Lower lobe of right lung (tissue), 2 donors: ENCODE measurements at regions not wholly inside any gene's neighbourhood (a gene's known extent, or its start where the extent isn't known, plus 50 kb on each side); places are given as distances from the start of the nearest gene placed in this dataset.
A peak's percentile ranks its signal among the peaks of the same experiment; 100 is the strongest.

Experiments used
- ATAC-seq, 2 donors: fragments of 200-7000 bp; cut with Tn5 transposase; one replicate each; pipeline ENCODE4 v1.9.1; 2020 to 2022; ENCODE audit warnings: mild to moderate bottlenecking in 2 of 2, moderate library complexity in 2 of 2
- DNase-seq: peaks from one replicate; pipeline ENCODE4 v3.0.0-alpha.2; 2020
- H3K27ac ChIP-seq: fragments of 200-600 bp; one replicate; pipeline ENCODE4 v1.8.0; 2022
- H3K27me3 ChIP-seq: fragments of 200-600 bp; one replicate; pipeline ENCODE4 v1.8.0; 2022; ENCODE audit warnings: low read depth
- H3K36me3 ChIP-seq: fragments of 200-600 bp; one replicate; pipeline ENCODE4 v1.8.0; 2022; ENCODE audit warnings: mild to moderate bottlenecking
- H3K4me1 ChIP-seq: fragments of 200-600 bp; one replicate; pipeline ENCODE4 v1.8.0; 2022
- H3K4me3 ChIP-seq: fragments of 200-600 bp; one replicate; pipeline ENCODE4 v1.8.0; 2022; ENCODE audit warnings: mild to moderate bottlenecking
- H3K9me3 ChIP-seq: fragments of 200-600 bp; one replicate; pipeline ENCODE4 v1.8.0; 2022
- CTCF ChIP-seq: fragments of 200-600 bp; IDR thresholded peaks from one replicate; pipeline ENCODE4 v1.8.0; 2022; ENCODE audit warnings: antibody characterized with exemption, mild to moderate bottlenecking
- intact Hi-C: fragments of 100-400 bp; cut with DNase I; formaldehyde crosslinking; loops from one replicate; pipeline ENCODE4 v1.11.0; 2022
- donor health status: DM: no; HTN: yes; CAD: no; lungs with severe emphysema.

DNA sequence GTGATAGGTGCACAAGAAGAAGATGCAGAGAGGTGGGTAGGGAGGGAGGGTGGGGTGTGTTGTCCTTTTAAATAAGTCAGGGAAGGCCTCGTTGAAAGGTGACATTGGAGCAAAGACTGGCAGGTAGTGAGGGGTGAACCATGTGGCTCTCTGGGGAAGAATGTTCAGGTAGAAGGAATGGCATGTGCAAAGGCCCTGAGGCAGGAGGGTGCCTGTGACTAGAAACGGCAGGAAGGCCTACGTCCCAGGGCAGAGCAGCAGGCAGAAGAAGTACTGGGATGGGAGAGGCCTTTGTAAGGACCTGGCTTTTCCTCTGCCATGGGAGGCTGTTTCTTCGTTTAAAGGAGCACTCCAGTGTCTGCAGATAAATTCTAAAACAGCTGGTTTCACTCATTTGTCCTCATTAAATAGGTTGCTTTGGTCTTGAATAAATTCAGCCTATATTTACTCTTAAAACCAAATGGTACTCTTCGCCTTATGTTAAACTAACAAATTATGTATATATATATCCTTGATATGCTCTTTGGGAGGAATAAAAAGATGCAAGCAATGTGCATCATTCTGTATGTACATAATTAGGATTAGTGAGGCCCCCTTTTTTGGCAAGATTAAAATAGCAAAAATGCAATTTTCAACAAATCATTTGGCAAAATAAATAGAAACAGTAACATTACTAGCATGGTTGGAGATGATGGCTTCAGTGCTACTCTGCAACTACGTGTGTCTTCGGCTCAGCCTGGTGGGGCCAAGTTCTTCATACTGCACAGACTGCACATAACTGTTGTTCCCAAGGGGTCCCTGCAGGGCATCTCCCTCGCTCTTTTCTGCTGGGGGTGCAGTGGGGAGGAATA is 151.4 kb downstream of the KLF13 start:
- intact Hi-C loops, result no loop called here
- Histone ChIP-seq H3K27ac (no peak overlapping the region), H3K36me3 (no peaks in the 10 kb centered on the region), H3K4me1 (peaks cover 8% of the 10 kb centered on the region), H3K9me3 (no peaks in the 10 kb centered on the region), H3K27me3 (peaks cover 12% of the 10 kb centered on the region), H3K4me3 (no peak overlapping the region)
- ATAC-seq, result no peak
- no peak for TF ChIP-seq CTCF
- DNase-seq, result no peak

- ATAC-seq (no peak), DNase-seq (no peak)
- Histone ChIP-seq H3K27me3 (peaks cover 12% of the 10 kb centered on the region), H3K4me3 (no peak overlapping the region), H3K36me3 (no peaks in the 10 kb centered on the region), H3K9me3 (no peaks in the 10 kb centered on the region), H3K27ac (no peak overlapping the region), H3K4me1 (peaks cover 1% of the 10 kb centered on the region)
- no peak for TF ChIP-seq CTCF
- intact Hi-C loops, result no loop called here
These were observed 152.1 kb downstream of the KLF13 start for GRCh38 chr15:31478702-31479221.

- Histone ChIP-seq H3K36me3 (no peaks in the 10 kb centered on the region), H3K9me3 (no peaks in the 10 kb centered on the region), H3K27ac (no peak overlapping the region), H3K4me1 (no peaks in the 10 kb centered on the region), H3K4me3 (no peak overlapping the region), H3K27me3 (peaks cover 24% of the 10 kb centered on the region)
- TF ChIP-seq CTCF, result no peak
- DNase-seq, result no peak
- intact Hi-C loops, result loop anchor here (10.0 kb wide), 1 partner anchor 276 kb away; no protein-coding TSS in a partner anchor
- no peak for ATAC-seq
These were observed 153.9 kb downstream of the KLF13 start for GRCh38 chr15:31480356-31481025.

DNA sequence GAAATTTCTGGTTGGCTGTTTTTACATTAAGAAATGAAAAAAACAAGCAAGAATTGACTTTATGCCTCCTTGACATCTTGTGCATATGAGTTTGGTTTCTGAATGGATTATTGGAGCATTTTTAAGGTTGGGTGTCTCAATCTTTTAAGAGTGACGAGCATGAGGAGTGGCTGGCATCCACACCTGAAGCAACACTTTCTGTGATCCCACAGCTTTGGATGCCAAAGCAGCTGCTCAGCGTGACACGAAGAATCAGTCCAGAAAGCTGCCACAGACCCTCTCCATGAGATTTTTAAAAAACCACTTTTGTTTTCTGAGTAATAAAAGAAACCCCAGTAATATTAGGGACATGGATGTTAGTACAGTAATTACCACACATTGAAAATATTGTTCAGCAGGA is 154.5 kb downstream of the KLF13 start:
- Histone ChIP-seq H3K27me3 (peaks cover 24% of the 10 kb centered on the region), H3K4me1 (no peaks in the 10 kb centered on the region), H3K36me3 (no peaks in the 10 kb centered on the region), H3K9me3 (no peaks in the 10 kb centered on the region), H3K4me3 (no peak overlapping the region), H3K27ac (no peak overlapping the region)
- DNase-seq (no peak), ATAC-seq (no peak)
- TF ChIP-seq CTCF, result no peak
- intact Hi-C loops, result loop anchor here (10.0 kb wide), 1 partner anchor 276 kb away; no protein-coding TSS in a partner anchor

- Histone ChIP-seq H3K9me3 (no peaks in the 10 kb centered on the region), H3K4me3 (peak overlapping the region; percentile 14), H3K27ac (no peak overlapping the region), H3K36me3 (no peaks in the 10 kb centered on the region), H3K27me3 (peaks cover 24% of the 10 kb centered on the region), H3K4me1 (no peaks in the 10 kb centered on the region)
- ATAC-seq, result no peak
- intact Hi-C loops, result loop anchor here (10.0 kb wide), 1 partner anchor 278 kb away; no protein-coding TSS in a partner anchor
- no peak for DNase-seq
- TF ChIP-seq CTCF, result no peak
These were observed 155.7 kb downstream of the KLF13 start for GRCh38 chr15:31482122-31482922.
